Midbrain (tissue), 1 donor: ENCODE measurements at regions not wholly inside any gene's neighbourhood (a gene's known extent, or its start where the extent isn't known, plus 50 kb on each side); places are given as distances from the start of the nearest gene placed in this dataset.

Source experiments
- DNase-seq: peaks from one replicate; lab custom pipeline; 2025; lab: John Stamatoyannopoulos, UW

DNA sequence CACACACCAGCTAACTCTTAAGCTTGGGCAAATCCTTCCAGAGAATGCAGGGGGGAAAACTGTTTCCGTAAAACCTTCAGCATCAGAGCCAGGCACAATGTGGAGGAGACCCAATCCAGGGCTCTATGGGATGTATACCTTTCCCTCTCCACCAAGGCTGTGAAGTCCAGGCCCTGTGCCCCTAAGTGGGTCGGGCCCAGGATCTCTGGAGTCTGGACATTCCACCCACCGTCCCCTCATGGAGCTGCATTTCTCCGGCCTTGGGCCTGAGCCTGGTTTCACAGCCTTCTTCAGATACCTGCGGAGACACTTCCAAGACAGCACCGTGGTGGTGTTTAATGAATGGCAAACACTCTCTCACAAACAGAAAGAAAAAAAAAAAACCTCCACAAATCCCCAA, 186.2 kb downstream of the URI1 start:
- no peak for DNase-seq

DNA sequence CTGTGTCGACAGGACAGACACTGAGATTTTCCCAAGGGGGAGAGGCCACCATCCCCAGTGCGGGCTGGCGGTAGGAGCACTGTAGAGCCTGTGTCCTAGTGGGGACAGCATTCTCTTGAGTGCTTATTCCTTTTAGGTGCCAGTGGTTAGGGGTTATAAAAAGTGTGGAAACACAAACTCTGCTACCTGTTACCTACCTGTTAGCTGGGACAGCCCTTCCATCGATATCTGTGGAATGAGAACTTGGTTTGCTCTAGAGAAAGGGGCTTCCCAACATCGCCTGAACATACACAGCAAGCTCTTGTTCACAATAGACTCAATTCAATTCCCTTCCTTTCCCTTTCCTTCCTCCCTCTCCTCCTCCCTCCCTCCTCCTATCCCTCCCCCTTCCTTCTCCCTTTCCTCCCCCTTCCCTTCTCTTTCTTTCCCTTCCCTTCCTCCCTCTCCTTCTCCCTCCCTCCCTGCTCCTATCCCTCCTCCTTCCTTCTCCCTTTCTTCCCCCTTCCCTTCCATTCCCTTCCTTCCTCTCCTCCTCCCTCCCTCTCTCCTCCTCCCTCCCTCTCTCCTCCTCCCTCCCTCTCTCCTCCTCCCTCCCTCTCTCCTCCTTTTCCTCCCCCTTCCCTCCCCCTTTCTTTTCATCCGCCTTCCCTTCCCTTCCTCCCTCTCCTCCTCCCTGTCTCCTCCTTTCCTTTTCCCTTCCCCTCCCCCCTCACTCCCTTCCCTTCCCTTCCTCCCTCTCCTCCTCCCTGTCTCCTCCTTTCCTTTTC, 188.5 kb downstream of the URI1 start:
- no peak for DNase-seq

DNA sequence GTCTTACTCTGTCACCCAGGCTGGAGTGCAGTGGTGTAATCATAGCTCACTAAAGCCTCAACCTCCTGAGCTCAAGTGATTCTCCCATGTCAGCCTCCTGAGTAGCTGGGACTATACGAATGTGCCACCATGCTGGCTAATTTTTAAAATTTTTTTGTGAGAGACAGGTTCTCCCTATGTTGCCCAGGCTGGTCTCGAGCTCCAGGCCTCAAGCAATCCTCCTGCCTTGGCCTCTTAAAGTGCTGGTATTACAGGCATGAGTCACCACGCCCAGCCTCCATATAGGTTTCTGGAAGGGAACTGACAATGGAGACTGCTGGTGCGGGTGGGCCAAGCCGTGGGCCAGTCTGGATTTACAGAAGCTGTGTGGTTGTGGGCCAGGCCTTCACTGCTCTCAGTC, 189.2 kb downstream of the URI1 start:
- DNase-seq: no peak

DNA sequence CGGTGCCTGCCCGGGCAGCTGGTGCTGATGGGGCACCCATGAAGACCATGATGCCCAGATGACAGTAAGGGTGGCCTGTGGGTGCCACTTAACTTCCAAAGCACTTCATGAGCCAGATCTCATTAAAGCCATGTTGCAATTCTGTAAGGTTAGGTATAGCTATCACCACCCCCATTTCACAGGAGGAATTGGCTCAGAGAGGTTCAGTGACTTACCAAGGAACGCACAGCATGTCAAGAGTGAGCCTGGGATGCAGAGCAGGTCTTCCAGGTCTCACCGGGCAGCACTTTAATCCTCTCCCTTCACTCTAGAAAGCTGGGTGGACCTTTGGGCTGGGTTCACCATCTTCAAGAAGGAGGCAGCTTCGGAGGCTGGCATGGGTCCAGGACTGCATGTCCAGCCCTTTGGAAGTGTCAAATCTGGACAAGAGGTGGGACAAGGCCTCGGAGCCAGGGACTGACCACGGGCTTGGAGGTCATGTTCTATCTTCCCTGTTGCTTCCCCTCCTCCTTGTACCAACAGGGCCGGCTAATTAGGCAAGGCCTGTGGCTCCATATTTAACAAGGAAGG, 189.8 kb downstream of the URI1 start:
- no peak for DNase-seq

DNA sequence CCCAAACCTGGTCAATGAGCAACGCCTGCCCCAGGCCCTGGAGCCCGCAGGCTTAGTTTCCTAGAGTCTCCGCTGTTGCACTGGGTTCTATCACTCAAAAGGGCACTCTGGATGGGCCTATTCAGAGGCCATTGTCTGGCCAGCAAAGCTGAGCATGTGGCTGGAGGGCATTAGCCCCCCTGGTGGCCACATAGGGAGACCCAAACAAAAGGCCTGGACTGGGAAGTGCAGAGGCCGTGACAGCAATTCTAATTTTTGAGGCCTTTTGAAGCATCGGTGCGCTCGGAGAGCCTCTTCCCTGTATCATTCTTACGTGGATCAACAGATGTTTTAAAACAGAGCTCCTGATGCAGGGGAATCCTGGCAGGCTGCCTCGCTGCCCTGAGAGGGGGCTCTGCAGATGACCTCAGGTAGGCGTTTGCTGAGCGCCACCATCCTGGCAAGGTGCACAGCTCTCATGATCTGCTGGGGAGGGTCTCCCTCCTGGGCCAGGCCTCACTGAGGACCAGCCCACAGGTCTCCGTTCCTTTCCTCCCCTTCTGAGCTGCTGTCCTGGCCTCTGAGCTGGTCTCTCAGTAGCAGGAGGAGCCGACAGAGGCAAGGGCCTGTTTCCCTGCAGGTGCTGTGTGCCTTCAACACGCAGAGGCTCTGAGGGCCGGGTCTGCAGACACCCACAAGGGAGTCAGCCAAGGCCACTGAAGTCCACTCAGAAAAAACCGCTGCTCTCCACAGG, 190.5 kb downstream of the URI1 start:
- DNase-seq: no peak

DNA sequence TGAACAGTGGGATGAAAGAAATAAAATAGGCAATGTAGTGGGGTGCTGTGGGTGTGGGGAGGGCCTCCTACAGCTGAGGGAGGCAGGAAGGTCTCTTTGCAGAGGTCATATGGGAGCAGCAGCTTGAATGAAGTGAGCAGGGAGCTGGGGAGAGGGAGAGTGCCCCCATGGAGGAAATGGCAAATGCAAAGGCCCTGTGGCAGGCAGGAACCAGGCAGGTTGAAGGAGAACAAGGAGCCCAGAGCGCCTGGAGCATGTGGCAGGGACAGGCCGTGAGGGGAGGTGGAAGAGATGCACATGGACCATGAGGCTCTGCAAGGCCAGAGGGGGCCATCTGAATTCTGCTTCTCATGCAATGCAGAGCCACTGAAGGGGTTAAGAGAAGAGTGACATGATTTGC, 191.8 kb downstream of the URI1 start:
- DNase-seq: no peak

DNA sequence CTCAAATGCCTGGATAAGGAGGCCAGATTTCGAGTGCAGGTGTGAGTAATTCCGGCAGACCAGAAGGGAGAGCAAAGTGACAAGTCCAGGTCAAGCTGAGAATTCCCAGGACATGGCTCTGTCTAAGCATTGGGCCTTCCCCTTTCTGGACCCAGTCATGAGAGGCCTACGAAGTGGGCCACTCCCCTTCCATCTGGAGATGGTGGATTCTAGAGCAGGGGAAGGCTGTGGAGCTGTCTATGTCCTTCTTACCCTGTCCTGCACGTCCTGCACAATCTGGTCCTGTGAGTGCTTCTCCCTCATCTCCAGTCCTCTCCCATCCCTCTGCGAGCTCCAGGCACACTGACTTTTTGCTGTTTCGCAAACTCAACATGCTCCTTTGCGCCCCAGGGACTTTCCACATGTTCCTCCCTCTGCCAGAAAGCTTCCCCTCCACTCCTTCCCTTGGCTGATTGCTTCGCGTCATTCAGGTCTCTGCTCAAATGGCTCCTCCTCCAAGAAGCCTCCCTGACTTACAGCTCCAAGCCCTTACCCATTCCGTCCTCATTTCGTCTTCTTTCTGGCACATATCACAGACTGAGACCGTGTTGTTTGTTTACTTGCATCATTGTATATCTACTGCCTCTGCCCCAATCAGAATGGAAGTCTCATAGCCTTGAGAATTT, 193.2 kb downstream of the URI1 start:
- no peak for DNase-seq

DNA sequence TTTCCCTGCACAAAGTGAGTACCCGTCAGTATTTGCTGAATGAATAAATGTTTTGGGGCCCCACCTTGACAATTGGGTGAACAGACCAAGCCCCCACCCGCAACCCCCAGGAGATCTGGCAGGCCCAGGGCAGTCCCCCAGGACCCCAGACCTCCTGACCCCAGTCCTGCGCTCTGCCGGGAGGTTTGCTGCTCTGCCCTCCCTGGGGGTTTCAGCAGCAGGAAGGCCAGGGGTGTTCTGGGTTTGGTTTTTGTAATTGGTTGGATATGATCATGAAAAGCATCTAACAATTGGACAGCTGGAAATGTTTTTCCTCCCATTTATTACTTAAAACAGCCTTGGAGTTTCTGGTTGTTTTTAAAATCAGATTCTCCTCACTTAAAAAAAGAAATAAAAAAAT, 193.8 kb downstream of the URI1 start:
- no peak for DNase-seq

DNA sequence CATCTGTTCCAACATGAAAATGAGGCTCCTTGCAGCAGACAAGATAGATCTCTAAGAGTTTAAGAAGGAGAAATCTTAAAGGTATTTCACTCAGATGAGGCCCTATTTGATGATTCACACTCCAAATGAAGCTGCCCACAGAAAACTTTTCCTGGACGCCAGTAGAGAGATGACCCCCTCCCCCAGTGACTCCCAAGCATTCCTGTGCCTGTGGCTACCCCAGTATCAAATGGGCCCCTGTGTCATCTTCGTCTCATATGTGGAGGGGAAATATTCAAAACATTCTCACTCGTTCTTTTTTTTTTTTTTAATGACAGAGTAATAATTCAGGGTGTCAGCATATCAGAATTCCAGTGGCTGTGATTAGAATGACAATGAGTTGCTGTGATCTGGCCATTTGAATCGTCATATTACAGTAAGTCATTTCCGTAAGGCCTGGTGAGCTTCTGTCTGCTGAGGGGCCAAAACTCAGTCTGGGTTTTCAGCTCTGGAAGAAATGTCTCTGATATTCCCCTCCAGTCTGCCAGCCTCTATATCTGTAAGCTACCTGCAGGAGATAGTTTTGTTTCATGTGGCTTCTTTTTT, 194.7 kb downstream of the URI1 start:
- no peak for DNase-seq

DNA sequence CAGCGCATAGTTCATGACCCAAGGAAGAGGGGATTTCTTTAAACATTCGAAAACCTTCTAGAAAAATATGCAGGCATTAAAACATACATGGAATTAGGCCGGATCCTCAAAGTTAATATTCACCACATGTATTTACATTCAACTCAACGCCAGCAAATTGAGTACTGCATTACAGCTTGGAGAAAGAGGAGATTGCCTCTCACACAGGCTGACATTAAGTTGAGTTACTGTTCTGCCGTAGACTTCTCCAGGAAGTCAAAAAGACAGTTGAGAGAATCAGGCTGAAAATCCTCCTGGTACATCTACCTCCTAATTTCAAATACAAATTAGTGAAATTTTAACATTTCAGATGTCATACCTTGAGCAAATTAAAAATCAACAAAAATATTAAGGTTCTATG, 195.7 kb downstream of the URI1 start:
- DNase-seq: no peak

DNA sequence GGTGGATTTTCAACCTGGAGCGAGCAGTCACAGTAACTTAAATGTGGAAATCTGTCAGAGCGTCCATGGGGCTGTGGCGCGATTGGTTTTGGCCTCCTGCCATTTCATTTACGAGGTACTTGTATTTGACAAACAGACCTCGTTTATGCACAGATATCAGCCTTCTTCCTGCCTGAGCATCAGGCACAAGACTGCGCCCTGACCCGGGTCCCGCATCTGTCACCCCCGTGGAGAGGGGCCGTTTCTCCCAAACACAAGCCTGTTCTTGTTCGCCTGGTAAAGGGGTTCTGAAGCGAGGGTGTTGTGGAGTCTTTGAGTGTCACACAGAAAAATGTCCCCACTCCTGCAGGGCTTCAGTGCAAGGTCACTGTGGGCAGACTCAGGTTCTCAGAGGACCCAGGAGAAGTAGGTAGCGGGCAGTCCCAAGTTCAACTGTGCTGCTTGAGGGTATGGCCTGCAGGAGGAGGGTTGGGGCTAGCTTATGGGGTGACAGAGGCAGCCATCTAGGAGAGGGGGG, 202.3 kb downstream of the URI1 start:
- no peak for DNase-seq

DNA sequence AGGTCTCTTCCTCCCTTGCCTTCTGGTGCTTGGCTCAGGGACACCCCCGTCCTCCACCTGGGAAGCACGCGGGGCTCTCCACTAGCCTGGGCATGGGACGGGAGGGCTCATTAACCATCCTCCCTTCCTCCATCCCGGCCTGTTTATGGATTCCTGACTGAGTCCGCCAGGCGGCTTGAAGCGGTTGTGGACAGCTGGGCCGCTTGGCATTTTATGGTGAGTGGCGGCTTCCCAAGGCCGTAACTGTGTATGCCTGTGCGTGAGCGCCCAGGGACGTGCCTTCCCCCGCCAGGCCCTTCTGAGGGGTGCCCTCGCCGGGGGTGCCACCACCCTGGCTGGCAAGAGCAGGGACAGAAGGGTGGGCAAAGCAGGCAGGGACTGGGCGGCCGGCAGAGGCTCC, 202.8 kb downstream of the URI1 start:
- no peak for DNase-seq

DNA sequence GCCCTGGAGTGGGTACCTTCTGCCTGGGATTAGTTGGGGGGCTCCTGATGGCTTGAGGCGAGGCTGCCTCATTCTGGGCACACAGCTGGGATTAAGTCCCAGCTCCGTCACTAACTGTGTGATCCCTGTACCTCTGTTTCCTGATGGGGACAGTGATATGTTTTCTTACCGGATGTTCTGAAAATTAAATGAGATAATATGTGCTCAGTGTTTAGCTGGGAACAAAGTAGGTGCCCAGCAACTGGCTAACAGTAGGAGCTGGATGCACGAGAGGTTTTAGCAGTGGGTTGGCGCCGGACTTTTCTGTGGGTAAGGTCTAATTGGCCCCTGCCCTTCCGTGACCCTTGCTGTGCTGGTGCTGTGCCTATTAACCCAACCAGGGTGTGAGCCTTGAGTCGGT, 203.4 kb downstream of the URI1 start:
- DNase-seq: no peak

DNA sequence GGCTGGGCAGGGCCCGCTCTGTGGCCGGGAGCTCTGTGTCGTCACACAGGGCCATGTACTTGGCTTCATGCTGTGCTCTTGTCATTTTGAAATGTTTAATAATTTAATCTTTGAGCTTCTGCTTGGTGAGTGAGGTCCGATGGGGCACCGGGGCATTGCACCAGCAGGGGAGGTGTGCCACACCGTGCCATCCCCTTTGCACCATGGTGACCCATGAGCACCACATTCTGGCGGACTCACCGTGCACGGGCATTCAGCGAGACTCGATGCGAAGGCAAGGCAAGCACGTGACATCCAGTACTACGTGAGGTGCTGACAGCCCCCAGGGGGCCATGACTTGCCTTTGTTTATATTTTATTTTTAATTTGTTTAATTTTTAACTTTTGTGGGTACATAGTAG, 204.3 kb downstream of the URI1 start:
- DNase-seq: no peak

DNA sequence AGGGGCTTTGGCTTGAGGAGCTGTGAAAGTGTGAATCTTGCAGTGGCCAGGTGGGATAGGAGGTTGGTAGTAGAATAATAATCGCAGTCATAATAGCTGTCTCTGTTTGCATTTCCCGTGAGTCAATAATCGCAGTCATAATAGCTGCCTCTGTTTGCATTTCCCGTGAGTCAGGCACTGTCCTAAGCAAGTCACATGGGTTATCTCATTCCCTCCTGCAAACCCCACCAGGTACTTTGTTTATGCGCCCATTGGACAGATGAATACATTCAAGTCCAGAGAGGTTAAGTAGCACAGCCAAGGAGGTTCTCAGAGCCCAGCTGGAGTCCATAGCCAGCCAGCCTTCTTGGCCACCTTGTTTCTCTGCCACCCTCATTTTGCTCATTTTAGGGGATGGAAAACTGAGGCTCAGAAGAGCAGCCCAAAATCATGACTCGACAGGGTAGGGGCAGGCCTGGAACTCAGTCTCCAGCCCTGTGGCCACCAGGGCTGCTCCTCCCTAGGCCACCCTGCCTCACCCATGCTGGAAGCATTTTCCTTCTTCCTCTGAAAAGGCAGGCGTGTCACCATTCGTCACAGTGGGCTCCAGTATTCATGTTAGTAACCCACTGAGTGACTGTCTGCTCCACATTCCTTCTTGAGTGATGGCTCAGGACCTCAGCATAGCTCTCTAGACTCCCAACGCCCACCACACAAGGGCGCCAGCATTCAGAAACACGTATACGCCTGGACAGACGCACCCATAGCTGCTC, 206.2 kb downstream of the URI1 start:
- no peak for DNase-seq

DNA sequence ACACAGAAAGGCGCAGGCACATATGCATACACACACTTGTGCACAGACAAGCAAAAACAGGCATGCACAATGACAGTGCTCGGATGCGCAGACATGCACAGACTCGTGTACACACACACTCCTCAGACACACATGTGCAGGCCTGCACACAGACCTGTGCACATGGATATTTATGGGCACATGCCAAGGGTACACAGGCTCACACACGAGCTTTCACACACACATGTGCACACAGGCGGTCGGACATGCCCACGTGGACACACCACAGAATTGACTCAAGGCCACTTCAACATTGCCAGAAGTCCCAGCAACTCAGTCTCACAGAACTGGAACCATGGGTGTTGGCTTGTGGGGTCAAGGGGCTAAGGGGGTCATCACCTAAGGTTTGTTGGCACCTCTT, 206.8 kb downstream of the URI1 start:
- no peak for DNase-seq

DNA sequence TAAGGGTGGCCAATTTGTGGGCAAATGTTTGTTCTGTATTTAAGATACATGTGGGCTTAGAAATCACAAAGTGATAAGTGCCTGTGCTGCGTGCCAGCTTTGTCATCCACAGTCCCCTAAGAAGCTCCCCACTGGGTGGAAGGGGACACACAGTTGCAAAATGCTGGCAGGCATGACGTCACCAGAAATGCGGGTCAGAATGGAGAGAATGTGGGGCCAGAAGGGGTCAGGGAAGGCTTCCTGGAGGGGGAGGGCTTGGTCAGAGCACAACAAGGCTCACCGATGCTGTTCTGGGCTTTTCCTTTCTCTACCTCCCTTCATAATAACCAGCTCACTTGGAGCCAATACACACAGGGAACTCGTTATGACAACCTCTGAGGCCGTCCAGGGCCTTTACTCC, 207.3 kb downstream of the URI1 start:
- no peak for DNase-seq

DNA sequence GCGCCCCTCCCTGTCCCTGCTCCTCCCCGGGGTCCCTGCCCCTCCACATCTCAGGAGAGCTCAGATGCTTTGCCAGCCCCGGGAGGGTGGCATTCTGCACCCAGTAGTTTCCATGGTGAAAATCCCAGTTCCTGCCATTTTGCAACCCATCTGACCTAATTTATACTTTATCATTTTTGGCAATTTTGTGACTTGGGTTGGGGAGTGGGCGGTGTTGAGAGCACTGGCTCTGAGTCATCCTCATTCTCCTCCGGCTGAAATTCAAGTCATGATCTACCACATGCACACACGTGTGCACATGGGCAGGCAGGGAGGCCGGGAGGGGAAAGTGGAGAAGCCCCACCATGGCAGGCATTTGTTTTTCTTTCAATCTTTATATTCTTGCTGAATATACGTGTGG, 208.6 kb downstream of the URI1 start:
- DNase-seq: no peak

DNA sequence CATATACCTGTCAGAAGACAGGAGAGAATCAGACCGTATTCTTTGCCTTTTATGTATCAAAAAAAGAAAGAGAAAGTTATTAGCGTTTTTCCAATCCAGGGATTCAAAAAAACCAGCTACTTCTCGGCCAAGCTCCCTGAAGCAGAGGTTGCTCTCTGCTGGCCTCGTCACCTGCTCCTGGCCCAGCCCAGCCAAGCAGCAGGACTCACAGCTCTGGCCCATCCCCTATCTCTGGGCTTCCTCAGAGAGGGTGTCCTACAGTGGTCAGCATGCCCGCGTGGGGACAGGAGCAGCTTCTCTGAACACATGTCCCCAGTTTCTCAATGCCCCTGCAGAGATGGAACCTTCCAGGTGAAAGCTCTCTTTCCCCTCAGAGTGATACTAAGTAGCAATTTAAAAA, 209.0 kb downstream of the URI1 start:
- DNase-seq: no peak

DNA sequence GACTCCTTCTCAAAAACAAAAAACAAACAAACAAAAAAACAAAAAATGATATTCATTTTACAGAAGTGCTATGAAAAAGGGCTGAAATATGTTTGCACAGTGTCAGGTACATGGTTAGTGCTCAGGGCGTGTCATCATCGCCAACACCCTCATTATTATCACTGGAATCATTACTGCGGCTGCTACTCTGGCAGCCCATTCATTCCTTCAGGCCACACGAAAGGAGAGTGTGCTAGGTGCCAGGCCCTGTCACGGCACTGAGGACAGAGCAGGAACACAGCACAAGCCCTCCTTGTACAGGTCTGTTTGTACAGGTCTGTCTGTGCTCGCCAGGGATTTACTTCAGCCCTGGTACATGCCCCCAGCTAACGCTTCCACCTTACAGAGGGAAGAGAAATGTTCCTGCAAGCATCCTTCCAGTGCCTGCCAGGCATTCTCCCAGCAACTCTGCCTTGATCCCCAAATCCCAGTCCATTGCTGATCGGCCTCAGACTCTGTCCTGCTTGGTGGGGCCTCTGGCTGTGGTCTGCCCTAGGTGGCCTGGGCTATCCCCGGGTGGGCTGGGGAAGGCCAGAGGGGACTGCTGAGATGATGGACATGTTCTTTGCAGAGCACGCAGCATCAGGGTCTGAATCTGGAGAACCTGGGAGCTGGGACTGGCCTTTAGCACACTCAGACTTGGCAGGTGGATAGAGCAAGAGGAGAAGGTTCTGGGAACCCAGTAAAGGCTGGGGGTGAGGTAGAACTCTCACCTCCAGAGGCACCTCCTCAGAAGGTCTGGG, 210.7 kb downstream of the URI1 start:
- DNase-seq: no peak
